IMR-90 (cell line): ENCODE measurements at regions not wholly inside any gene's neighbourhood (a gene's known extent, or its start where the extent isn't known, plus 50 kb on each side); places are given as distances from the start of the nearest gene placed in this dataset.

Experiments
- ATAC-seq: fragments of 200-7000 bp; cut with Tn5 transposase; 2 replicates; pipeline ENCODE4 v1.9.1; 2020; ENCODE audit warnings: low read depth, mild to moderate bottlenecking, moderate library complexity
- BruUV-seq: library from RNA; stranded (reverse); fragments of 400-500 nt; replicated peaks from 2 replicates; lab custom pipeline; 2021; lab: Mats Ljungman, UMichigan
- CTCF ChIA-PET: fragments of 300-600 bp; formaldehyde crosslinking; extraction: SDS; loops from one replicate; lab custom pipeline; 2021; ENCODE audit warnings: antibody characterized with exemption; lab: Yijun Ruan, JAX
- POLR2A ChIA-PET: fragments of 300-600 bp; sonication (Branson Sonifier 250); formaldehyde crosslinking; loops from one replicate; lab custom pipeline; 2022; ENCODE audit warnings: antibody characterized with exemption; ENCODE audit not compliant: unreplicated experiment; lab: Charles Lee
- DNase-seq: peaks from one replicate; pipeline ENCODE4 v3.0.0; 2013
- H2AFZ ChIP-seq: replicated peaks from 2 replicates; pipeline ENCODE3; 2013; ENCODE audit warnings: low read length, mild to moderate bottlenecking; ENCODE audit not compliant: poor library complexity
- H2AK5ac ChIP-seq: 2 replicates; pipeline ENCODE4 v1.6.1; 2013; ENCODE audit warnings: low read depth, low read length, inconsistent platforms
- H2AK9ac ChIP-seq: replicated peaks from 2 replicates; pipeline ENCODE3; 2013; ENCODE audit warnings: mild to moderate bottlenecking, low read depth, low read length, moderate library complexity; ENCODE audit not compliant: poor library complexity
- H2BK120ac ChIP-seq: 2 replicates; pipeline ENCODE4 v1.6.1; 2013; ENCODE audit warnings: low read depth, low read length, inconsistent platforms
- H2BK15ac ChIP-seq: 3 replicates; pipeline ENCODE4 v1.6.1; 2013; ENCODE audit warnings: low read depth, low read length, inconsistent platforms
- H2BK20ac ChIP-seq: 2 replicates; pipeline ENCODE4 v1.6.1; 2013; ENCODE audit warnings: low read depth, mild to moderate bottlenecking, inconsistent platforms, low read length, moderate library complexity
- H2BK5ac ChIP-seq: 2 replicates; pipeline ENCODE4 v1.6.1; 2013; ENCODE audit warnings: mild to moderate bottlenecking, low read depth, low read length, inconsistent platforms; ENCODE audit not compliant: poor library complexity, severe bottlenecking
- H3K14ac ChIP-seq: replicated peaks from 2 replicates; pipeline ENCODE4 v1.6.1; 2013; ENCODE audit warnings: low read depth, low read length, inconsistent platforms
- H3K18ac ChIP-seq: 2 replicates; pipeline ENCODE4 v1.6.1; 2013; ENCODE audit warnings: low read depth, low read length, control low read depth
- H3K23ac ChIP-seq: 2 replicates; pipeline ENCODE4 v1.6.1; 2013; ENCODE audit warnings: low read depth, low read length, inconsistent platforms
- H3K27ac ChIP-seq: 2 replicates; pipeline ENCODE4 v1.5.1; 2013; ENCODE audit warnings: mild to moderate bottlenecking, control low read depth, low read length; ENCODE audit not compliant: insufficient read depth
- H3K27me3 ChIP-seq: 2 replicates; pipeline ENCODE4 v1.6.1; 2013; ENCODE audit warnings: low read length; ENCODE audit not compliant: control insufficient read depth, insufficient read depth
- H3K36me3 ChIP-seq: 2 replicates; pipeline ENCODE4 v1.6.1; 2013; ENCODE audit warnings: low read length, mixed read lengths; ENCODE audit not compliant: control insufficient read depth, insufficient read depth
- H3K4ac ChIP-seq: 2 replicates; pipeline ENCODE4 v1.6.1; 2013; ENCODE audit warnings: low read depth, low read length, inconsistent platforms
- H3K4me1 ChIP-seq: 2 replicates; pipeline ENCODE4 v1.6.1; 2013; ENCODE audit warnings: low read length, mixed read lengths; ENCODE audit not compliant: control insufficient read depth, insufficient read depth
- H3K4me2 ChIP-seq: 2 replicates; pipeline ENCODE4 v1.6.1; 2013; ENCODE audit warnings: low read depth, mild to moderate bottlenecking, control low read depth, low read length, moderate library complexity
- H3K4me3 ChIP-seq: 2 replicates; pipeline ENCODE4 v1.5.1; 2013; ENCODE audit warnings: low read depth, mild to moderate bottlenecking, control low read depth, low read length, moderate library complexity; ENCODE audit not compliant: insufficient read depth
- H3K56ac ChIP-seq: 2 replicates; pipeline ENCODE4 v1.6.1; 2013; ENCODE audit warnings: low read length, inconsistent platforms; ENCODE audit not compliant: insufficient read depth; ENCODE audit errors: extremely low read depth
- H3K79me1 ChIP-seq, 2 experiments: 2 replicates each; pipeline ENCODE4 v1.6.1; 2013; ENCODE audit warnings: low read length in 2 of 2, inconsistent platforms in 1 of 2, low read depth in 1 of 2
- H3K9ac ChIP-seq: 2 replicates; pipeline ENCODE4 v1.6.1; 2013; ENCODE audit warnings: low read depth, low read length, control low read depth
- H3K9me1 ChIP-seq: 2 replicates; pipeline ENCODE4 v1.6.1; 2013; ENCODE audit warnings: low read length, inconsistent platforms; ENCODE audit not compliant: insufficient read depth
- H3K9me3 ChIP-seq: 2 replicates; pipeline ENCODE4 v1.6.1; 2013; ENCODE audit warnings: low read length; ENCODE audit not compliant: control insufficient read depth, insufficient read depth
- H4K20me1 ChIP-seq: 2 replicates; pipeline ENCODE4 v1.6.1; 2013; ENCODE audit warnings: low read length, inconsistent platforms; ENCODE audit not compliant: insufficient read depth
- H4K5ac ChIP-seq: 2 replicates; pipeline ENCODE4 v1.6.1; 2013; ENCODE audit warnings: mild to moderate bottlenecking, low read depth, low read length, control low read depth
- H4K8ac ChIP-seq, 2 experiments: 2 replicates each; pipeline ENCODE4 v1.6.1; 2013; ENCODE audit warnings: low read depth in 2 of 2, low read length in 2 of 2, control low read depth in 1 of 2, inconsistent platforms in 1 of 2
- H4K91ac ChIP-seq: 2 replicates; pipeline ENCODE4 v1.6.1; 2013; ENCODE audit warnings: low read depth, low read length, inconsistent platforms; ENCODE audit not compliant: insufficient read depth
- CEBPB ChIP-seq: IDR thresholded peaks from 2 replicates; pipeline ENCODE4 v1.6.1; 2012; ENCODE audit warnings: low read depth, low read length, improper control_type of control experiment
- MAZ ChIP-seq: IDR thresholded peaks from 2 replicates; pipeline ENCODE4 v1.6.1; 2012; ENCODE audit warnings: low read depth, mild to moderate bottlenecking, low read length, improper control_type of control experiment, moderate library complexity, borderline replicate concordance
- WGBS, 2 experiments: methylation state at CpG; one replicate each; pipeline versions ENCODE4 v1.1.5 to v1.1.7; 2013; ENCODE audit warnings: missing lambda C conversion rate in 2 of 2; ENCODE audit not compliant: insufficient read length in 1 of 2; ENCODE audit errors: extremely low coverage in 2 of 2; 5-methylcytosine and 5-hydroxymethylcytosine counted together
- dilution Hi-C: fragments of 300-500 bp; cut with HindIII; formaldehyde crosslinking; loops from one replicate; pipeline ENCODE4 v1.14.3; 2018; ENCODE audit warnings: low sequenced_read_pairs; ENCODE audit not compliant: unreplicated experiment
- in situ Hi-C: fragments of 300-500 bp; cut with MboI; formaldehyde crosslinking; loops from 3 replicates; pipeline ENCODE4 v1.14.3; 2019; ENCODE audit warnings: low sequenced_read_pairs, inconsistent platforms, mixed read lengths
- intact Hi-C: fragments of 100-400 bp; cut with micrococcal nuclease; formaldehyde crosslinking; loops from 2 replicates; pipeline ENCODE4 v1.10.0; 2022

- no peak overlapping the region for H4K8ac ChIP-seq
- H3K14ac ChIP-seq, result no peak overlapping the region
- H3K4me2 ChIP-seq, result no peak overlapping the region; the same call in 1 of the 2 replicates
- H3K36me3 ChIP-seq, result no peaks in the 10 kb centered on the region
- H2AFZ ChIP-seq, result no peak overlapping the region
- in situ Hi-C loops, result no loop called here
- ATAC-seq (peak; percentile 77), DNase-seq (peak; percentile 66)
- H3K56ac ChIP-seq, result no peak overlapping the region
- intact Hi-C loops, result loop anchor here (10.0 kb wide), 2 partner anchors 290 to 440 kb away; no protein-coding TSS in a partner anchor
- BruUV-seq, result no TSS peak
- no peaks in the 10 kb centered on the region for H3K9me1 ChIP-seq
- H3K4me3 ChIP-seq, result no peak overlapping the region
- no peak overlapping the region for H2BK20ac ChIP-seq
- H4K20me1 ChIP-seq, result no peaks in the 10 kb centered on the region
- H3K4ac ChIP-seq, result no peak overlapping the region
- no peak overlapping the region for H2BK120ac ChIP-seq
- TF ChIP-seq MAZ, result no peak
- peak; percentile 65 for TF ChIP-seq CEBPB
- dilution Hi-C loops, result no loop called here
- no peaks in the 10 kb centered on the region for H3K9me3 ChIP-seq
- no peak overlapping the region for H2AK9ac ChIP-seq
- H3K4me1 ChIP-seq, result peaks cover 3% of the 10 kb centered on the region
- H4K5ac ChIP-seq, result no peak overlapping the region; the same call in 1 of the 2 replicates
- ChIA-PET CTCF (interaction anchor here (0.8 to 1.2 kb wide), 3 partner anchors 15 to 559 kb away, joined by 3 read pairs; no protein-coding TSS in a partner anchor), POLR2A (no interaction called here)
- H2AK5ac ChIP-seq, result no peak overlapping the region
- H3K23ac ChIP-seq, result no peak overlapping the region
- no peak overlapping the region; the same call in 1 of the 2 replicates for H4K91ac ChIP-seq
- H2BK15ac ChIP-seq, result no peak overlapping the region
- no peaks in the 10 kb centered on the region for H3K27me3 ChIP-seq
- WGBS, 2 experiments, result no CpG with 5 or more reads among the region's 8 CpGs
- no peaks in the 10 kb centered on the region for H3K79me1 ChIP-seq
- H3K27ac ChIP-seq, result peak overlapping the region; percentile 24; the same call in 1 of the 2 replicates
- no peak overlapping the region for H3K9ac ChIP-seq
- no peak overlapping the region for H3K18ac ChIP-seq
- no peak overlapping the region for H2BK5ac ChIP-seq
Observed at GRCh38 chr2:220664272-220665107, 907.6 kb downstream of the EPHA4 start.
